Right ventricle myocardium superior (tissue), 1 donor: ENCODE measurements at regions not wholly inside any gene's neighbourhood (a gene's known extent, or its start where the extent isn't known, plus 50 kb on each side); places are given as distances from the start of the nearest gene placed in this dataset.

Source experiments
- ATAC-seq: fragments of 200-7000 bp; cut with Tn5 transposase; one replicate; pipeline ENCODE4 v1.9.1; 2020; ENCODE audit warnings: mild to moderate bottlenecking; ENCODE audit not compliant: poor library complexity
- DNase-seq: peaks from one replicate; pipeline ENCODE4 v3.0.0-alpha.2; 2020
- intact Hi-C: fragments of 100-400 bp; cut with DNase I; formaldehyde crosslinking; loops from one replicate; pipeline ENCODE4 v1.11.2; 2022
- donor health status: DM: no; HTN: yes; CAD: no; lungs with severe emphysema.

GRCh38 chr10:128686630-128687278, 560.5 kb upstream of the MKI67 start:
- intact Hi-C loops = no loop called here
- DNase-seq (no peak), ATAC-seq (no peak)

- ATAC-seq = no peak
- intact Hi-C loops = no loop called here
- DNase-seq = no peak
These were observed 561.2 kb upstream of the MKI67 start for GRCh38 chr10:128687408-128687807.

DNA sequence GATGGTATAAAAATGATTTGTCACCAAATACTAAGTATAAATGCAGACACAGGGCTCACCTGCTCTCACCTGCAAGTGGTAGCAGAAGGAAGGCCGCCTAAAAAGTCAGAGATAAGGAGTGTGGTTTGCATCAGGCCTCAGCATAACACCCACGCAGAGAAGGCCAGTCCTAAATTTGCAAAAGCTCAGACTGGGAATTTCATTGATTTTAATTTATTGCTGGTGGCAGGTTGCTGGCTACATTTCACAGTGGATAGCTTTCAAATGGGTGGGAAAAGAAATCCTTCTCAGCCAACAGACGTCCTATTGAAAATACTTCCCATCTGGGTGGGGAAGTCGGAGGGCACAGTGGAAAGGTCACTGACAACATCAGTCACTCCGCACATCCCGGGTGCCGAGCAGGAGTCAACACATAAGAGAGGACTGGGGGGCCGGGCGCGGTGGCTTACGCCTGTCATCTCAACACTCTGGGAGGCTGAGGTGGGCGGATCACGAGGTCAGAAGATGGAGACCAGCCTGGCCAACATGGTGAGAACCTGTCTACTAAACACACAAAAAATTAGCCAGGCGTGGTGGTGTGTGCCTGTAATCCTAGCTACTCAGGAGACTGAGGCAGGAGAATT, 561.8 kb upstream of the MKI67 start:
- DNase-seq = no peak
- no peak for ATAC-seq
- intact Hi-C loops = no loop called here

DNA sequence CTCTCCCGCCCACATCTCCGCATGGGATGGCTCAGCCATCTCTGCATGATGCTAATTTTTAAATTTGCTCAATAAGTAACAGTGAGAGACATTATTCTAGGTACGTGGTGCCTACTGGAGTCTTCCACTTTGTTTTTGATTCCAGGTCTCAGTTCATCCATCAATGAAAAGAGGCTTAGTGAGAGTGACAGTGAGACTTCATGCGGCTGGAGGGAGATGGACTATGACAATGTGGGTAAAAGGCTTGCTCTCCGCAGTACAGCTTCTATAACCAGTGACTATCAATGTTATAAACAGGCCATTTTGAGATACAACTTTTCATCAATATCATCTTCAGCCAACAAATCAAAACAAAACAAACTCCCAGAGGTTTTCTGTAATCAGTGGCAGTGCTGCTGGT, 563.4 kb upstream of the MKI67 start:
- DNase-seq = no peak
- no peak for ATAC-seq
- intact Hi-C loops = no loop called here

GRCh38 chr10:128693493-128694131, 567.4 kb upstream of the MKI67 start:
- intact Hi-C loops = no loop called here
- ATAC-seq (no peak), DNase-seq (no peak)

GRCh38 chr10:128694168-128694850, 568.1 kb upstream of the MKI67 start:
- ATAC-seq (no peak), DNase-seq (no peak)
- intact Hi-C loops = no loop called here

- intact Hi-C loops = no loop called here
- DNase-seq (no peak), ATAC-seq (no peak)
These were observed 568.9 kb upstream of the MKI67 start for GRCh38 chr10:128694851-128695725.

GRCh38 chr10:128695931-128696330, 569.7 kb upstream of the MKI67 start:
- DNase-seq (no peak), ATAC-seq (no peak)
- intact Hi-C loops = no loop called here

- no peak for ATAC-seq
- intact Hi-C loops = no loop called here
- no peak for DNase-seq
These were observed 571.2 kb upstream of the MKI67 start for GRCh38 chr10:128697437-128697836.

DNA sequence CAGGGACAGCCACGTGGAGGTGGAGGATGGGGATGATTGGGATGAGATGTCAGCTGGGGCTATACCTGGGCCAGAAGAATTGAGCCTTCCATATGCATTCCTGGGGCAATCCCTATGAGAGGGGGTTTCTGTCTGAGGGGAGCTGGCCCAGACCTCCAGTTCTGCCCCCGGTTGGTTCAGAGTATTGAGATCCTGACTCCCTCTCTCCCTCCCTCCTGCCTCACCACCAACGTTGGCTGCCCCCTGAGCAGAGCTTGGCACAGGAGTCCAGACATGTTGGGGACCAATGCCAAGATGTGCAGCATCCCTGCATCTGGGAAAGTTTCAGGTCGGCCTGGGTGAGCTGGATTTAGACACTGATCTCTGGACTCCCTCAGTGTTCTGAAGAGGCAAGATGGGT, 575.2 kb upstream of the MKI67 start:
- no peak for DNase-seq

DNA sequence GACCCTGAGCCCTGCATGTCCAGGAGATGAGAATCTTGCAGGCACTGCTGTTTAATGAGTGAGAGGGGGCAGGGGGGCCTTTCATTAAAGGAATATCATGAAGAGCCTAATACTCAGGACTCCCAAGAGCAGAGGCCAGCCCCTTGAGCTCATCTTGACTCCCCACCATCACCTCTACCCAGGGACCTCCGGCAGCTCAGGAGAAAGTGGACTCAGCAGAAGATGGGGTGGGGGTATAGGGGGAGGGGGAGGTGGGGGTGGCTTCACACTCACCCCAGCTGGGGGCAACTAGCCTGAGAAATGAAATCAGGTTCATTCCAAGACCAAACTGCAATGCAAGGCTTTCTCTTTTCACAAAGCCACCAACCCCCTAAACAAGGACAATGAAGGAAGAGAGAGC, 575.6 kb upstream of the MKI67 start:
- intact Hi-C loops = no loop called here
- DNase-seq = no peak
- ATAC-seq = no peak

More for the DNA sequence above, 575.2 kb upstream of the MKI67 start:
- intact Hi-C loops = no loop called here
- no peak for ATAC-seq

GRCh38 chr10:128704716-128705115, 578.5 kb upstream of the MKI67 start:
- intact Hi-C loops = no loop called here
- ATAC-seq (no peak), DNase-seq (no peak)

GRCh38 chr10:128708182-128708581, 582.0 kb upstream of the MKI67 start:
- DNase-seq (no peak), ATAC-seq (no peak)
- intact Hi-C loops = no loop called here

- no peak for ATAC-seq
- DNase-seq = no peak
These were observed 583.5 kb upstream of the MKI67 start for GRCh38 chr10:128709686-128710085.

GRCh38 chr10:128710098-128710797, 584.0 kb upstream of the MKI67 start:
- ATAC-seq = no peak
- no peak for DNase-seq
- intact Hi-C loops = no loop called here

More at GRCh38 chr10:128709686-128710085, 583.5 kb upstream of the MKI67 start:
- intact Hi-C loops = no loop called here

GRCh38 chr10:128710798-128711183, 584.6 kb upstream of the MKI67 start:
- DNase-seq (no peak), ATAC-seq (no peak)
- intact Hi-C loops = no loop called here

DNA sequence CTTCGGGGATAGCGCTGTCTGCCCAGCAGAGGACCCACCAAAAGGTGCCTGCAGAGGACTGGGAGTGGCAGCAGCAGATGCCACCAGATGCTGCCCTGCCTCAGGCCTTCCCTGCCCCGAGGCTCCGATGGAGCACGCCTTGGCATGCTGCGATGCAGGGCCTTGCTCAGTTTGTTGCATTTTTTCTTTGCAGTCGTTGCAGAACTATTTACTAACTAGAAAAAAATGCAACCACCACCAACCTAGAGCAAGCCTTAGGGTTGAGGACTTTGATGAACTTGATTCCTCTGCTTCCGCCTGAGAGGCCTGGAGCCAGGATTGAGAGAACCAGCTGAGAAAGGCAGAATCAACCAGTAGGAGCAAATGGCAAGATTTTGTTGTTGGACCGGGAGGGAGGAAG, 585.6 kb upstream of the MKI67 start:
- ATAC-seq = no peak
- intact Hi-C loops = no loop called here
- DNase-seq = no peak

GRCh38 chr10:128712661-128713400, 586.6 kb upstream of the MKI67 start:
- no peak for ATAC-seq
- intact Hi-C loops = no loop called here
- no peak for DNase-seq
